GM12878 (cell line): ENCODE measurements at regions not wholly inside any gene's neighbourhood (a gene's known extent, or its start where the extent isn't known, plus 50 kb on each side); places are given as distances from the start of the nearest gene placed in this dataset.

Experiments
- ATAC-seq: fragments of 200-7000 bp; cut with Tn5 transposase; 3 replicates; pipeline ENCODE4 v1.9.1; 2020; ENCODE audit warnings: mild to moderate bottlenecking, moderate library complexity
- BruUV-seq: library from RNA; stranded (reverse); fragments of 400-500 nt; replicated peaks from 2 replicates; lab custom pipeline; 2021; lab: Mats Ljungman, UMichigan
- CTCF ChIA-PET: fragments of 300-600 bp; sonication (Branson Sonifier 250); formaldehyde crosslinking; extraction: SDS; loops from one replicate; lab custom pipeline; 2021; ENCODE audit warnings: inconsistent platforms; lab: Yijun Ruan, JAX
- POLR2A ChIA-PET: fragments of 350-600 bp; formaldehyde crosslinking; extraction: SDS; loops from one replicate; lab custom pipeline; 2021; ENCODE audit warnings: inconsistent platforms; lab: Charles Lee
- RAD21 ChIA-PET: fragments of 300-600 bp; sonication (Branson Sonifier 250); formaldehyde crosslinking; loops from one replicate; lab custom pipeline; 2023; ENCODE audit warnings: antibody characterized with exemption; ENCODE audit not compliant: unreplicated experiment; lab: Charles Lee
- SMC1A ChIA-PET: fragments of 300-600 bp; sonication (Branson Sonifier 250); formaldehyde crosslinking; loops from one replicate; lab custom pipeline; 2023; ENCODE audit not compliant: unreplicated experiment, uncharacterized antibody; lab: Charles Lee
- DNase-seq: peaks from one replicate; pipeline ENCODE4 v3.0.0-alpha.2; 2011; ENCODE audit warnings: low read depth, low spot score
- FAIRE-seq: peaks from 3 replicates; lab custom pipeline; 2011; peaks lifted over from hg19 to GRCh38; lab: Jason Lieb, UNC
- H2AFZ ChIP-seq: 2 replicates; pipeline ENCODE4 v1.6.0; 2011; ENCODE audit warnings: low read depth, low read length, control low read depth; ENCODE audit not compliant: control insufficient read depth
- H3K27ac ChIP-seq: 2 replicates; pipeline ENCODE4 v1.5.1; 2011; ENCODE audit warnings: control low read depth; ENCODE audit not compliant: control insufficient read depth, insufficient read depth
- H3K27me3 ChIP-seq, 2 experiments: replicated peaks in 1 of 2; 2 replicates each; pipeline versions ENCODE4 v1.6.0 to v1.6.1; 2011; ENCODE audit warnings: low read length in 1 of 2; ENCODE audit not compliant: control insufficient read depth in 2 of 2, insufficient read depth in 2 of 2
- H3K36me3 ChIP-seq, 2 experiments: 2 replicates each; pipeline ENCODE4 v1.5.1; 2011; ENCODE audit warnings: low read length in 1 of 2; ENCODE audit not compliant: control insufficient read depth in 2 of 2, insufficient read depth in 2 of 2
- H3K4me1 ChIP-seq: 2 replicates; pipeline ENCODE4 v1.6.1; 2011; ENCODE audit warnings: mild to moderate bottlenecking, low read length, moderate library complexity, mixed read lengths; ENCODE audit not compliant: control insufficient read depth, insufficient read depth
- H3K4me2 ChIP-seq: 2 replicates; pipeline ENCODE4 v1.6.0; 2011; ENCODE audit warnings: control low read depth; ENCODE audit not compliant: control insufficient read depth, insufficient read depth
- H3K4me3 ChIP-seq: fragments of 200-600 bp; sonication (generic); 2 replicates; pipeline ENCODE4 v1.5.1; 2016
- H3K79me2 ChIP-seq: 2 replicates; pipeline ENCODE4 v1.6.0; 2011; ENCODE audit warnings: low read length; ENCODE audit not compliant: control insufficient read depth, insufficient read depth
- H3K9ac ChIP-seq: 2 replicates; pipeline ENCODE4 v1.8.0; 2011; ENCODE audit warnings: low read length, control low read depth, mixed read lengths; ENCODE audit not compliant: control insufficient read depth, insufficient read depth
- H3K9me3 ChIP-seq: replicated peaks from 3 replicates; pipeline ENCODE4 v1.5.1; 2011; ENCODE audit warnings: mild to moderate bottlenecking, low read length; ENCODE audit not compliant: control insufficient read depth, insufficient read depth
- H4K20me1 ChIP-seq: 2 replicates; pipeline ENCODE4 v1.6.0; 2011; ENCODE audit not compliant: control insufficient read depth, insufficient read depth
- ATF3 ChIP-seq: IDR thresholded peaks from 2 replicates; pipeline ENCODE4 v1.6.1; 2011; ENCODE audit warnings: low read depth, mild to moderate bottlenecking, low read length, moderate library complexity, borderline replicate concordance; ENCODE audit errors: extremely low read depth
- MYB ChIP-seq: fragments of 150-350 bp; IDR thresholded peaks from 2 replicates; pipeline ENCODE4 v1.6.1; 2014; ENCODE audit warnings: mild to moderate bottlenecking, low read depth, low read length, borderline replicate concordance
- NKRF ChIP-seq: fragments of 450-650 bp; conservative IDR thresholded peaks from 2 replicates; pipeline ENCODE4 v1.6.1; 2017; ENCODE audit warnings: mild to moderate bottlenecking, moderate library complexity
- NR2C2 ChIP-seq: IDR thresholded peaks from 2 replicates; pipeline ENCODE4 v1.6.1; 2011; ENCODE audit warnings: borderline replicate concordance, low read depth; ENCODE audit not compliant: control insufficient read depth, insufficient read length
- SREBF2 ChIP-seq: IDR thresholded peaks from 2 replicates; pipeline ENCODE4 v1.6.1; 2012; ENCODE audit warnings: mild to moderate bottlenecking, low read length
- TARDBP ChIP-seq: IDR thresholded peaks from 2 replicates; pipeline ENCODE4 v1.6.1; 2016; ENCODE audit warnings: borderline replicate concordance
- WGBS: methylation state at CpG from one replicate; pipeline ENCODE4 v1.1.6; 2016; ENCODE audit warnings: low lambda C conversion rate; ENCODE audit not compliant: insufficient replicate concordance, insufficient coverage; ENCODE audit errors: missing lambda C conversion rate; 5-methylcytosine and 5-hydroxymethylcytosine counted together
- in situ Hi-C: fragments of 300-500 bp; cut with MboI; formaldehyde crosslinking; loops from 9 replicates; pipeline ENCODE4 v1.14.3; 2018; ENCODE audit warnings: mixed read lengths
- intact Hi-C: fragments of 100-400 bp; cut with micrococcal nuclease; formaldehyde crosslinking; loops from one replicate; pipeline ENCODE4 v1.14.2; 2022; ENCODE audit not compliant: unreplicated experiment
- TF ChIP-seq, protein P1 (sequence below): fragments of 450-650 bp; IDR thresholded peaks from 2 replicates; pipeline ENCODE4 v1.6.1; 2016; ENCODE audit warnings: mild to moderate bottlenecking, moderate library complexity, borderline replicate concordance
- TF ChIP-seq, protein P2 (sequence below): fragments of 450-650 bp; IDR thresholded peaks from 2 replicates; pipeline ENCODE4 v1.6.1; 2018; ENCODE audit warnings: borderline replicate concordance, mild to moderate bottlenecking; ENCODE audit not compliant: partially characterized antibody
- TF ChIP-seq, protein P3 (sequence below): fragments of 450-650 bp; IDR thresholded peaks from 2 replicates; pipeline ENCODE4 v1.6.1; 2017; ENCODE audit warnings: low read depth, mild to moderate bottlenecking, moderate library complexity

- no peak for TF ChIP-seq ATF3
Measured at GRCh38 chr10:122767621-122768388, 68.2 kb upstream of the C10orf120 start (continued).

DNA sequence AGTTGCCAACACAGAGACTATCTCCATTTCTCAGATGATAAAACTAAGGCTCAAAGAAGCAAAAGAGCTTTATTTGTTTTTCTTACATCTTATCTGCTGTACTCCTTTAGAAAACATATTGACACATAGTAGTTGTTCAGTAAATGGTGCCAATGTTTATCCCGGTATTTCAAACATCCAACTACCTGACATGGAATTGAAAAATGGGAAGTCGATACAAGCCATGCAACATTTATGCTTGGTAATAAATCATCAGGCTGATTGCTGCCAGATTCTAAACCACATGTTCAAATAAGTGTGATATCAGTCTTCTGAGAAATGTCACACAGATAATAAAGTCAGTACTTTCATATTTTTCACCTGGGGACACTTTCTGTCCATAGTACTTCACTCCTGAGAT, 65.8 kb upstream of the C10orf120 start:
- BruUV-seq = no TSS peak
- Histone ChIP-seq H3K27me3 (no peaks in the 10 kb centered on the region), H3K79me2 (no peaks in the 10 kb centered on the region), H4K20me1 (no peaks in the 10 kb centered on the region), H3K27ac (no peak overlapping the region), H3K9ac (no peak overlapping the region), H3K4me2 (no peak overlapping the region), H3K4me1 (no peaks in the 10 kb centered on the region), H3K9me3 (no peaks in the 10 kb centered on the region), H2AFZ (no peak overlapping the region), H3K4me3 (no peak overlapping the region), H3K36me3 (no peaks in the 10 kb centered on the region)
- 20% methylated on average over 2 of the region's 2 CpGs for WGBS
- CTCF ChIA-PET = no interaction called here
- FAIRE-seq (no peak), ATAC-seq (no peak), DNase-seq (no peak)
- SMC1A ChIA-PET = no interaction called here
- in situ Hi-C loops (no loop called here), intact Hi-C loops (no loop called here)
- POLR2A ChIA-PET = no interaction called here
- RAD21 ChIA-PET = no interaction called here
- TF ChIP-seq, protein P1, sequence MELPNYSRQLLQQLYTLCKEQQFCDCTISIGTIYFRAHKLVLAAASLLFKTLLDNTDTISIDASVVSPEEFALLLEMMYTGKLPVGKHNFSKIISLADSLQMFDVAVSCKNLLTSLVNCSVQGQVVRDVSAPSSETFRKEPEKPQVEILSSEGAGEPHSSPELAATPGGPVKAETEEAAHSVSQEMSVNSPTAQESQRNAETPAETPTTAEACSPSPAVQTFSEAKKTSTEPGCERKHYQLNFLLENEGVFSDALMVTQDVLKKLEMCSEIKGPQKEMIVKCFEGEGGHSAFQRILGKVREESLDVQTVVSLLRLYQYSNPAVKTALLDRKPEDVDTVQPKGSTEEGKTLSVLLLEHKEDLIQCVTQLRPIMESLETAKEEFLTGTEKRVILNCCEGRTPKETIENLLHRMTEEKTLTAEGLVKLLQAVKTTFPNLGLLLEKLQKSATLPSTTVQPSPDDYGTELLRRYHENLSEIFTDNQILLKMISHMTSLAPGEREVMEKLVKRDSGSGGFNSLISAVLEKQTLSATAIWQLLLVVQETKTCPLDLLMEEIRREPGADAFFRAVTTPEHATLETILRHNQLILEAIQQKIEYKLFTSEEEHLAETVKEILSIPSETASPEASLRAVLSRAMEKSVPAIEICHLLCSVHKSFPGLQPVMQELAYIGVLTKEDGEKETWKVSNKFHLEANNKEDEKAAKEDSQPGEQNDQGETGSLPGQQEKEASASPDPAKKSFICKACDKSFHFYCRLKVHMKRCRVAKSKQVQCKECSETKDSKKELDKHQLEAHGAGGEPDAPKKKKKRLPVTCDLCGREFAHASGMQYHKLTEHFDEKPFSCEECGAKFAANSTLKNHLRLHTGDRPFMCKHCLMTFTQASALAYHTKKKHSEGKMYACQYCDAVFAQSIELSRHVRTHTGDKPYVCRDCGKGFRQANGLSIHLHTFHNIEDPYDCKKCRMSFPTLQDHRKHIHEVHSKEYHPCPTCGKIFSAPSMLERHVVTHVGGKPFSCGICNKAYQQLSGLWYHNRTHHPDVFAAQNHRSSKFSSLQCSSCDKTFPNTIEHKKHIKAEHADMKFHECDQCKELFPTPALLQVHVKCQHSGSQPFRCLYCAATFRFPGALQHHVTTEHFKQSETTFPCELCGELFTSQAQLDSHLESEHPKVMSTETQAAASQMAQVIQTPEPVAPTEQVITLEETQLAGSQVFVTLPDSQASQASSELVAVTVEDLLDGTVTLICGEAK = no peak
- TF ChIP-seq SREBF2 = no peak
- no peak for TF ChIP-seq MYB
- TF ChIP-seq NKRF = no peak
- TF ChIP-seq NR2C2 = no peak
- TF ChIP-seq, protein P2, sequence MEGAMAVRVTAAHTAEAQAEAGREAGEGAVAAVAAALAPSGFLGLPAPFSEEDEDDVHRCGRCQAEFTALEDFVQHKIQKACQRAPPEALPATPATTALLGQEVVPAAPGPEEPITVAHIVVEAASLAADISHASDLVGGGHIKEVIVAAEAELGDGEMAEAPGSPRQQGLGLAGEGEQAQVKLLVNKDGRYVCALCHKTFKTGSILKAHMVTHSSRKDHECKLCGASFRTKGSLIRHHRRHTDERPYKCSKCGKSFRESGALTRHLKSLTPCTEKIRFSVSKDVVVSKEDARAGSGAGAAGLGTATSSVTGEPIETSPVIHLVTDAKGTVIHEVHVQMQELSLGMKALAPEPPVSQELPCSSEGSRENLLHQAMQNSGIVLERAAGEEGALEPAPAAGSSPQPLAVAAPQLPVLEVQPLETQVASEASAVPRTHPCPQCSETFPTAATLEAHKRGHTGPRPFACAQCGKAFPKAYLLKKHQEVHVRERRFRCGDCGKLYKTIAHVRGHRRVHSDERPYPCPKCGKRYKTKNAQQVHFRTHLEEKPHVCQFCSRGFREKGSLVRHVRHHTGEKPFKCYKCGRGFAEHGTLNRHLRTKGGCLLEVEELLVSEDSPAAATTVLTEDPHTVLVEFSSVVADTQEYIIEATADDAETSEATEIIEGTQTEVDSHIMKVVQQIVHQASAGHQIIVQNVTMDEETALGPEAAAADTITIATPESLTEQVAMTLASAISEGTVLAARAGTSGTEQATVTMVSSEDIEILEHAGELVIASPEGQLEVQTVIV = no peak
- TF ChIP-seq, protein P3, sequence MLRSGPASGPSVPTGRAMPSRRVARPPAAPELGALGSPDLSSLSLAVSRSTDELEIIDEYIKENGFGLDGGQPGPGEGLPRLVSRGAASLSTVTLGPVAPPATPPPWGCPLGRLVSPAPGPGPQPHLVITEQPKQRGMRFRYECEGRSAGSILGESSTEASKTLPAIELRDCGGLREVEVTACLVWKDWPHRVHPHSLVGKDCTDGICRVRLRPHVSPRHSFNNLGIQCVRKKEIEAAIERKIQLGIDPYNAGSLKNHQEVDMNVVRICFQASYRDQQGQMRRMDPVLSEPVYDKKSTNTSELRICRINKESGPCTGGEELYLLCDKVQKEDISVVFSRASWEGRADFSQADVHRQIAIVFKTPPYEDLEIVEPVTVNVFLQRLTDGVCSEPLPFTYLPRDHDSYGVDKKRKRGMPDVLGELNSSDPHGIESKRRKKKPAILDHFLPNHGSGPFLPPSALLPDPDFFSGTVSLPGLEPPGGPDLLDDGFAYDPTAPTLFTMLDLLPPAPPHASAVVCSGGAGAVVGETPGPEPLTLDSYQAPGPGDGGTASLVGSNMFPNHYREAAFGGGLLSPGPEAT = no peak
- no peak for TF ChIP-seq TARDBP
